SU-DHL-6 (cell line): ENCODE measurements at regions not wholly inside any gene's neighbourhood (a gene's known extent, or its start where the extent isn't known, plus 50 kb on each side); places are given as distances from the start of the nearest gene placed in this dataset.

Source experiments
- H2AFZ ChIP-seq: fragments of 200-600 bp; sonication (generic); 2 replicates; pipeline ENCODE4 v1.6.1; 2014; ENCODE audit warnings: low read depth, mild to moderate bottlenecking, moderate library complexity, mixed read lengths, antibody characterized with exemption, low read length; ENCODE audit not compliant: severe bottlenecking
- H3F3A ChIP-seq: fragments of 200-600 bp; shearing (Covaris generic); 2 replicates; pipeline ENCODE4 v1.6.0; 2016; ENCODE audit warnings: antibody characterized with exemption, mild to moderate bottlenecking; ENCODE audit not compliant: insufficient read depth
- H3K27ac ChIP-seq: fragments of 200-600 bp; sonication (generic); 2 replicates; pipeline ENCODE4 v1.5.1; 2016; ENCODE audit warnings: low read depth, mild to moderate bottlenecking, low read length, moderate library complexity, mixed read lengths
- H3K27me3 ChIP-seq: fragments of 200-600 bp; sonication (generic), shearing (Covaris generic); 2 replicates; pipeline ENCODE4 v1.6.0; 2014; ENCODE audit warnings: mild to moderate bottlenecking, low read length
- H3K36me3 ChIP-seq: fragments of 200-600 bp; sonication (generic); 2 replicates; pipeline ENCODE4 v1.6.1; 2014; ENCODE audit warnings: mild to moderate bottlenecking, low read length, mixed read lengths
- H3K4me2 ChIP-seq: fragments of 300-600, 200-600 bp; shearing (Covaris generic), sonication (generic); 2 replicates; pipeline ENCODE4 v1.6.0; 2014; ENCODE audit warnings: low read length, low read depth, mild to moderate bottlenecking; ENCODE audit not compliant: poor library complexity, severe bottlenecking
- H3K4me3 ChIP-seq: fragments of 200-600 bp; sonication (generic); 2 replicates; pipeline ENCODE4 v1.5.1; 2014; ENCODE audit warnings: antibody characterized with exemption, low read length, mild to moderate bottlenecking, mixed read lengths; ENCODE audit not compliant: insufficient read depth, poor library complexity, severe bottlenecking
- H3K79me2 ChIP-seq: fragments of 200-600 bp; sonication (generic); 2 replicates; pipeline ENCODE4 v1.6.1; 2014; ENCODE audit warnings: mild to moderate bottlenecking, low read length, moderate library complexity; ENCODE audit not compliant: insufficient read depth
- H3K9ac ChIP-seq: fragments of 200-600 bp; sonication (generic); 2 replicates; pipeline ENCODE4 v1.7.0; 2014; ENCODE audit warnings: mild to moderate bottlenecking, low read length
- H3K9me2 ChIP-seq: fragments of 200-600 bp; sonication (generic); replicated peaks from 2 replicates; pipeline ENCODE4 v1.6.1; 2014; ENCODE audit warnings: low read length; ENCODE audit not compliant: insufficient read depth
- H3K9me3 ChIP-seq: fragments of 200-600 bp; sonication (generic); 2 replicates; pipeline ENCODE4 v1.6.1; 2014; ENCODE audit warnings: low read length, mixed read lengths; ENCODE audit not compliant: insufficient read depth
- H4K20me1 ChIP-seq: fragments of 200-600 bp; sonication (generic); 2 replicates; pipeline ENCODE4 v1.6.1; 2014; ENCODE audit warnings: low read depth, mild to moderate bottlenecking, antibody characterized with exemption, low read length, moderate library complexity, mixed read lengths
- CTCF ChIP-seq: fragments of 200-600 bp; sonication (generic); IDR thresholded peaks from one replicate; pipeline ENCODE4 v1.5.1; 2017; ENCODE audit warnings: antibody characterized with exemption, mild to moderate bottlenecking, low read length, moderate library complexity; ENCODE audit not compliant: insufficient read depth, poor library complexity, severe bottlenecking
- EZH2phosphoT487 ChIP-seq: fragments of 200-600 bp; sonication (generic), shearing (Covaris generic); conservative IDR thresholded peaks from 2 replicates; pipeline ENCODE4 v1.6.1; 2018; ENCODE audit warnings: mild to moderate bottlenecking, antibody characterized with exemption, low read length, moderate library complexity, mixed read lengths

DNA sequence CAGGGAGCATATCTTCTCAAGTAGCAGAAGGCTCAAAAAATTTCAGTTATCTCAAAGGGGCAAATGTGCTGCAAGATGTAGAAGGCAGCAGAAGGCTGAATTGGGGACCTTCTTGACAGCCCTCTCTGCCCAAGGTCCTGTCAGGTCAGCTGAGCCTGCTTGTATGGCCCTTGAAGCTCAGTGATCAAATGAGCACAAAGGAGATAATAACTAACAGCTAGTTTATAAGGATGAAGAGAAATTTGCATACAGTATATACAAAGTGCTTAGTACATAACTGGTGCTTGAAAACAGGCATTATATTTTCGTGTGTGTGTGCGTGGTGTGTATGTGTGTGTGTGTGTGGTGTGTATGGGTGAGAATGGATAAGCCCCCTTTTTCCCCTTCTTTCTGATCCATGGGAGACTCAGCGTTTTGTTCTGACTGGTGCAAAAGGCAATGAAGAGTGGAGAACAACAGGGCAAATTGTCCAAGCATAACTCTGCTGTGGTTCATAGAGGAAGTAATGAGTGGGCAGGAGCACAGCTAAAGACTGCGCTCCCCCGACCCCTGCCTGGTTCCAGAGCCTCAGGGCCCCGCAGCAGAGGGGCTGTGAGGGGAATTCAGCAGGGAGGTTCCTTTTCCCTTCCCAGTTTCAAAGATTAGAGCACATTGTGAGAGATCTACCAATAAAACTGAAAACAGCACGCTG lies 356.8 kb upstream of the NR2F2 start:
- Histone ChIP-seq H3F3A (no peaks in the 10 kb centered on the region), H3K9me3 (no peaks in the 10 kb centered on the region), H3K9me2 (no peaks in the 10 kb centered on the region), H3K27me3 (no peaks in the 10 kb centered on the region), H3K9ac (no peak overlapping the region), H4K20me1 (no peaks in the 10 kb centered on the region), H3K79me2 (no peaks in the 10 kb centered on the region), H3K27ac (no peak overlapping the region), H3K36me3 (no peaks in the 10 kb centered on the region), H3K4me3 (no peak overlapping the region), H3K4me2 (no peak overlapping the region), H2AFZ (no peak overlapping the region)
- TF ChIP-seq CTCF = no peak
- TF ChIP-seq EZH2phosphoT487 = no peak

- no peaks in the 10 kb centered on the region for H3K27me3 ChIP-seq
- H2AFZ ChIP-seq = no peak overlapping the region
- no peak overlapping the region for H3K9ac ChIP-seq
- no peak overlapping the region for H3K4me2 ChIP-seq
- H3K9me2 ChIP-seq = no peaks in the 10 kb centered on the region
- no peak overlapping the region for H3K4me3 ChIP-seq
- H3K36me3 ChIP-seq = no peaks in the 10 kb centered on the region
- H3F3A ChIP-seq = no peaks in the 10 kb centered on the region
- TF ChIP-seq EZH2phosphoT487 (no peak), CTCF (no peak)
- no peaks in the 10 kb centered on the region for H4K20me1 ChIP-seq
- H3K9me3 ChIP-seq = no peaks in the 10 kb centered on the region
- H3K27ac ChIP-seq = no peak overlapping the region
- no peaks in the 10 kb centered on the region for H3K79me2 ChIP-seq
Observed at GRCh38 chr15:95975212-95975611, 355.3 kb upstream of the NR2F2 start.

DNA sequence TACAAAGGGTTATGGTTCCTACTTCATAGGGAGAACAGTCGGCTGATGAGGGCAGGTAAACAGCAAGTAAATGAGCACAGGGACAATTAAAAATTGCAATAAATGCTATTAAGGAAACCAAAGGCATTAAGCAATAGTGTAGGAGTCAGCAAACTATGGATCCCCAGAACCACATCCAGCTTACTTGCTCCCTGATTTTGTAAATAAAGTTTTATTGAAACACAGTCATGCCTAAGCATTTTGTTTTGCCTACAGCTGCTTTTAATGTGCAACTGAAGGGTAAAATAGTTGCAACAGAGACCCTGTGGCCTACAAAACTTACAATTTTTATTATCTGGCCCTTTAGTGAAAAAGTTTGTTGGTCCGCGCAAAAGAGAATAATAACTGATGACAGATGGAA lies 351.2 kb upstream of the NR2F2 start:
- Histone ChIP-seq H3K79me2 (no peaks in the 10 kb centered on the region), H3K27me3 (no peaks in the 10 kb centered on the region), H3F3A (no peaks in the 10 kb centered on the region), H4K20me1 (no peaks in the 10 kb centered on the region), H3K9me2 (no peaks in the 10 kb centered on the region), H3K36me3 (no peaks in the 10 kb centered on the region), H3K4me2 (no peak overlapping the region), H2AFZ (no peak overlapping the region), H3K9me3 (no peaks in the 10 kb centered on the region), H3K27ac (no peak overlapping the region), H3K4me3 (no peak overlapping the region), H3K9ac (no peak overlapping the region)
- no peak for TF ChIP-seq EZH2phosphoT487
- no peak for TF ChIP-seq CTCF
